Right lobe of liver (tissue), 4 donors: ENCODE measurements at regions not wholly inside any gene's neighbourhood (a gene's known extent, or its start where the extent isn't known, plus 50 kb on each side); places are given as distances from the start of the nearest gene placed in this dataset.

Experiments
- POLR2A ChIP-seq: fragments of 450-650 bp; IDR thresholded peaks from one replicate; pipeline ENCODE4 v1.6.1; 2017; ENCODE audit warnings: antibody characterized with exemption, mild to moderate bottlenecking
- TF ChIP-seq, protein P1 (sequence below), 4 donors: fragments of 200-600 bp in 3 of 4; fragments of 450-650 bp in 1 of 4; IDR thresholded peaks; one replicate each; pipeline versions ENCODE4 v1.5.1 to v1.8.0; 2016 to 2022; ENCODE audit warnings: antibody characterized with exemption in 4 of 4, mild to moderate bottlenecking in 2 of 4
- donor health status: DM: no; HTN: no; CAD: no.
- donor health status: DM: no; HTN: no; CAD: no.
- donor health status: DM: no; HTN: yes; CAD: no.

DNA sequence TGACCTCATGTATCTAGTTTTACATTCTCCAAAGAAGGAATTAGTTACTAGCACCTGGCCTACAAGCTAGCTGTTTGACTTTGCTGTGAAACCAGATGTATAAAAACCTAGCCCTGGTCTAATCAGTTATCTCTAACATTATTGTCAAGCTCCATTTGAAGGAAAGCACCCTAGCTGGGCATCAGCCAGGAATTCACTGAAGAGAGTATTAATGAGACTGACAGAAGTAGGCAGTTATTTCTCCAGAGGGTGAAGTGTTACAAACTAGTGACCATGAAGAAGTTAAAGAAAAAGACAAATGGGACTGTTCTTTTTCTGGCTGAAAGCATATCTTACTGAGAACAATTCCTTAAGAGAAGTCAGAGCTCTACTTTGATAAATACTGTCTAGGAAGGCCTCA, 2529.3 kb upstream of the PCDH20 start:
- TF ChIP-seq, protein P1, sequence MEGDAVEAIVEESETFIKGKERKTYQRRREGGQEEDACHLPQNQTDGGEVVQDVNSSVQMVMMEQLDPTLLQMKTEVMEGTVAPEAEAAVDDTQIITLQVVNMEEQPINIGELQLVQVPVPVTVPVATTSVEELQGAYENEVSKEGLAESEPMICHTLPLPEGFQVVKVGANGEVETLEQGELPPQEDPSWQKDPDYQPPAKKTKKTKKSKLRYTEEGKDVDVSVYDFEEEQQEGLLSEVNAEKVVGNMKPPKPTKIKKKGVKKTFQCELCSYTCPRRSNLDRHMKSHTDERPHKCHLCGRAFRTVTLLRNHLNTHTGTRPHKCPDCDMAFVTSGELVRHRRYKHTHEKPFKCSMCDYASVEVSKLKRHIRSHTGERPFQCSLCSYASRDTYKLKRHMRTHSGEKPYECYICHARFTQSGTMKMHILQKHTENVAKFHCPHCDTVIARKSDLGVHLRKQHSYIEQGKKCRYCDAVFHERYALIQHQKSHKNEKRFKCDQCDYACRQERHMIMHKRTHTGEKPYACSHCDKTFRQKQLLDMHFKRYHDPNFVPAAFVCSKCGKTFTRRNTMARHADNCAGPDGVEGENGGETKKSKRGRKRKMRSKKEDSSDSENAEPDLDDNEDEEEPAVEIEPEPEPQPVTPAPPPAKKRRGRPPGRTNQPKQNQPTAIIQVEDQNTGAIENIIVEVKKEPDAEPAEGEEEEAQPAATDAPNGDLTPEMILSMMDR (IDR thresholded peaks at IDR 0.05), result no peak
- TF ChIP-seq POLR2A, result no peak
